ENCODE measurements at regions not wholly inside any gene's neighbourhood (a gene's known extent, or its start where the extent isn't known, plus 50 kb on each side); places are given as distances from the start of the nearest gene placed in this dataset.

DNA sequence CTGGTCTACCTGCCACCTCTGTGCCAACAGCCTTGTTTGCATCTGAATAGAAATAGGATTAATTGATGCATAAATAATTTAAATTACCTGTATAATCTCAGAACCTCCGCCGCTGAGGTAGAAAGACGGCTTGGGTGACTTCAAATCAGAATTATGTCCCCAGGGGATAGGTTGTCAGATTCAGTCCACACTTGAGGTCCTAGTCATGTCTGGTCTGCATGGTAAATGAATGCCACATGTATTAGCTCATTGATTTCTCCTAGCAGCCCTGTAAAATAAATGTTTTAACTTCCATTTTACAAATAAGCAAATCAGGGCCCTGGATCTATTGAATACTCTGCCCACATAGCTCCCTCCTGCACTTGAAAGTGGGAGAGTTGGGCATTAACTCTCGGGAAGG lies 368.0 kb upstream of the WWC1 start:
- ChIA-PET POLR2A (no interaction called here), CTCF (no interaction called here)
- Mint-ChIP-seq H3K4me1 (peaks cover 13% of the 10 kb centered on the region), H3K4me3 (no peak overlapping the region), H3K27me3 (ENCODE audit: low read depth) (no peaks in the 10 kb centered on the region), H3K27ac (no peak overlapping the region), H3K36me3 (peaks cover 9% of the 10 kb centered on the region; the same call in 1 of the 2 replicates), H3K9me3 (peaks cover 30% of the 10 kb centered on the region)
- no peak for ATAC-seq
- DNase-seq (ENCODE audit: low spot score): no peak
- TF ChIP-seq, protein P1, sequence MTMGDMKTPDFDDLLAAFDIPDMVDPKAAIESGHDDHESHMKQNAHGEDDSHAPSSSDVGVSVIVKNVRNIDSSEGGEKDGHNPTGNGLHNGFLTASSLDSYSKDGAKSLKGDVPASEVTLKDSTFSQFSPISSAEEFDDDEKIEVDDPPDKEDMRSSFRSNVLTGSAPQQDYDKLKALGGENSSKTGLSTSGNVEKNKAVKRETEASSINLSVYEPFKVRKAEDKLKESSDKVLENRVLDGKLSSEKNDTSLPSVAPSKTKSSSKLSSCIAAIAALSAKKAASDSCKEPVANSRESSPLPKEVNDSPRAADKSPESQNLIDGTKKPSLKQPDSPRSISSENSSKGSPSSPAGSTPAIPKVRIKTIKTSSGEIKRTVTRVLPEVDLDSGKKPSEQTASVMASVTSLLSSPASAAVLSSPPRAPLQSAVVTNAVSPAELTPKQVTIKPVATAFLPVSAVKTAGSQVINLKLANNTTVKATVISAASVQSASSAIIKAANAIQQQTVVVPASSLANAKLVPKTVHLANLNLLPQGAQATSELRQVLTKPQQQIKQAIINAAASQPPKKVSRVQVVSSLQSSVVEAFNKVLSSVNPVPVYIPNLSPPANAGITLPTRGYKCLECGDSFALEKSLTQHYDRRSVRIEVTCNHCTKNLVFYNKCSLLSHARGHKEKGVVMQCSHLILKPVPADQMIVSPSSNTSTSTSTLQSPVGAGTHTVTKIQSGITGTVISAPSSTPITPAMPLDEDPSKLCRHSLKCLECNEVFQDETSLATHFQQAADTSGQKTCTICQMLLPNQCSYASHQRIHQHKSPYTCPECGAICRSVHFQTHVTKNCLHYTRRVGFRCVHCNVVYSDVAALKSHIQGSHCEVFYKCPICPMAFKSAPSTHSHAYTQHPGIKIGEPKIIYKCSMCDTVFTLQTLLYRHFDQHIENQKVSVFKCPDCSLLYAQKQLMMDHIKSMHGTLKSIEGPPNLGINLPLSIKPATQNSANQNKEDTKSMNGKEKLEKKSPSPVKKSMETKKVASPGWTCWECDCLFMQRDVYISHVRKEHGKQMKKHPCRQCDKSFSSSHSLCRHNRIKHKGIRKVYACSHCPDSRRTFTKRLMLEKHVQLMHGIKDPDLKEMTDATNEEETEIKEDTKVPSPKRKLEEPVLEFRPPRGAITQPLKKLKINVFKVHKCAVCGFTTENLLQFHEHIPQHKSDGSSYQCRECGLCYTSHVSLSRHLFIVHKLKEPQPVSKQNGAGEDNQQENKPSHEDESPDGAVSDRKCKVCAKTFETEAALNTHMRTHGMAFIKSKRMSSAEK (CRISPR knock-in tag; IDR thresholded peaks at IDR 0.05; ENCODE audit: borderline replicate concordance): no peak
- TF ChIP-seq, protein P2, sequence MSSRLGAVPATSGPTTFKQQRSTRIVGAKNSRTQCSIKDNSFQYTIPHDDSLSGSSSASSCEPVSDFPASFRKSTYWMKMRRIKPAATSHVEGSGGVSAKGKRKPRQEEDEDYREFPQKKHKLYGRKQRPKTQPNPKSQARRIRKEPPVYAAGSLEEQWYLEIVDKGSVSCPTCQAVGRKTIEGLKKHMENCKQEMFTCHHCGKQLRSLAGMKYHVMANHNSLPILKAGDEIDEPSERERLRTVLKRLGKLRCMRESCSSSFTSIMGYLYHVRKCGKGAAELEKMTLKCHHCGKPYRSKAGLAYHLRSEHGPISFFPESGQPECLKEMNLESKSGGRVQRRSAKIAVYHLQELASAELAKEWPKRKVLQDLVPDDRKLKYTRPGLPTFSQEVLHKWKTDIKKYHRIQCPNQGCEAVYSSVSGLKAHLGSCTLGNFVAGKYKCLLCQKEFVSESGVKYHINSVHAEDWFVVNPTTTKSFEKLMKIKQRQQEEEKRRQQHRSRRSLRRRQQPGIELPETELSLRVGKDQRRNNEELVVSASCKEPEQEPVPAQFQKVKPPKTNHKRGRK (CRISPR knock-in tag; IDR thresholded peaks at IDR 0.05; ENCODE audit: borderline replicate concordance): no peak

DNA sequence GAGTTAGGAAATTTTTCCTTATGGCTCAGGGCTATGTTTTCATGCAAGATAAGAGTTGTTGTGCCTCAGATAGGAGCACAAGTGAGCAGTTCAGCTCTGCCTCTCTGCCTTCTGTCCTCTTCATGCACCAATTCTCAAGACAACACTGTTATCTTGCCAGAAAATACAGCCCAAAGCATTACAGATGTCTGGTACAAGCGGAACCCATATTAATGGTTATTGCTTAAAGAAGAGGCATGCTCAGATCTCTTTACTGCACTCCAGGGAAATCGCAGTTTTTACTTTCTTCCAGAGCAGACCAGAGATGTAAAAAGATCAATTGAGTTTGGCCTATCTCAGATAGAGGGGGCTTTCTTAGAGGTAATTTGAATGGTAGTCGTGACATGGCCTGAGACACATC lies 361.6 kb upstream of the WWC1 start:
- Mint-ChIP-seq H3K36me3 (peaks cover 9% of the 10 kb centered on the region; the same call in 1 of the 2 replicates), H3K27me3 (ENCODE audit: low read depth) (no peaks in the 10 kb centered on the region), H3K4me3 (no peak overlapping the region), H3K9me3 (peaks cover 21% of the 10 kb centered on the region), H3K4me1 (no peaks in the 10 kb centered on the region), H3K27ac (no peak overlapping the region)
- ChIA-PET POLR2A (no interaction called here), CTCF (no interaction called here)
- DNase-seq (ENCODE audit: low spot score): no peak
- ATAC-seq: no peak
- TF ChIP-seq ZBTB21 (CRISPR knock-in tag; IDR thresholded peaks at IDR 0.05; ENCODE audit: borderline replicate concordance) (no peak), ATF1 (CRISPR knock-in tag; IDR thresholded peaks at IDR 0.05) (no peak)

DNA sequence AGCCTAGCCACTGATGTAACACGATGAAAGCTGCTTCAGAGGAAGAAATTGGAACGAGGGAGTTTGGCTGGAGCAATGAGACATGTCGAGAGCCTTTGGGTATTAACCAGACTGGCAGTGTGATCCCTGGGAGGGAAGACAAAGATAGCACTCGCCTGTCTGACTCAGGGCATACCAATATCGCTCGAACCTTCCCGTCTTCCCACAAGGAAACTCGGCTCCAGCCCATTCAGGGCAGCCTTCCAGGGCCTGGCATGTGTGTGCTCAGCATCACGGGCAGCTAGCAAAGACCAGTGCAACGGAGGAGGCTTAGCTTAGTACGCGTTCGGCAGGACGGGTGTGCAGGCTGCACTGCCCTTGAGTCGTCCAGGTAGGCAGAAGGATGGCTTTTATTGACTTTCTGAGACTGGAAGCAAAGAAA lies 356.9 kb upstream of the WWC1 start:
- Mint-ChIP-seq H3K9me3 (no peaks in the 10 kb centered on the region), H3K36me3 (no peaks in the 10 kb centered on the region), H3K27me3 (ENCODE audit: low read depth) (no peaks in the 10 kb centered on the region), H3K27ac (no peak overlapping the region), H3K4me1 (no peaks in the 10 kb centered on the region), H3K4me3 (no peak overlapping the region)
- no peak for DNase-seq (ENCODE audit: low spot score)
- CTCF ChIA-PET: interaction anchor here (0.9 kb wide), 1 partner anchor 180 kb away, joined by 3 read pairs; no protein-coding TSS in a partner anchor
- no peak for ATAC-seq
- TF ChIP-seq, protein P3, sequence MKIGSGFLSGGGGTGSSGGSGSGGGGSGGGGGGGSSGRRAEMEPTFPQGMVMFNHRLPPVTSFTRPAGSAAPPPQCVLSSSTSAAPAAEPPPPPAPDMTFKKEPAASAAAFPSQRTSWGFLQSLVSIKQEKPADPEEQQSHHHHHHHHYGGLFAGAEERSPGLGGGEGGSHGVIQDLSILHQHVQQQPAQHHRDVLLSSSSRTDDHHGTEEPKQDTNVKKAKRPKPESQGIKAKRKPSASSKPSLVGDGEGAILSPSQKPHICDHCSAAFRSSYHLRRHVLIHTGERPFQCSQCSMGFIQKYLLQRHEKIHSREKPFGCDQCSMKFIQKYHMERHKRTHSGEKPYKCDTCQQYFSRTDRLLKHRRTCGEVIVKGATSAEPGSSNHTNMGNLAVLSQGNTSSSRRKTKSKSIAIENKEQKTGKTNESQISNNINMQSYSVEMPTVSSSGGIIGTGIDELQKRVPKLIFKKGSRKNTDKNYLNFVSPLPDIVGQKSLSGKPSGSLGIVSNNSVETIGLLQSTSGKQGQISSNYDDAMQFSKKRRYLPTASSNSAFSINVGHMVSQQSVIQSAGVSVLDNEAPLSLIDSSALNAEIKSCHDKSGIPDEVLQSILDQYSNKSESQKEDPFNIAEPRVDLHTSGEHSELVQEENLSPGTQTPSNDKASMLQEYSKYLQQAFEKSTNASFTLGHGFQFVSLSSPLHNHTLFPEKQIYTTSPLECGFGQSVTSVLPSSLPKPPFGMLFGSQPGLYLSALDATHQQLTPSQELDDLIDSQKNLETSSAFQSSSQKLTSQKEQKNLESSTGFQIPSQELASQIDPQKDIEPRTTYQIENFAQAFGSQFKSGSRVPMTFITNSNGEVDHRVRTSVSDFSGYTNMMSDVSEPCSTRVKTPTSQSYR (CRISPR knock-in tag; IDR thresholded peaks at IDR 0.05): no peak
- TF ChIP-seq, protein P4, sequence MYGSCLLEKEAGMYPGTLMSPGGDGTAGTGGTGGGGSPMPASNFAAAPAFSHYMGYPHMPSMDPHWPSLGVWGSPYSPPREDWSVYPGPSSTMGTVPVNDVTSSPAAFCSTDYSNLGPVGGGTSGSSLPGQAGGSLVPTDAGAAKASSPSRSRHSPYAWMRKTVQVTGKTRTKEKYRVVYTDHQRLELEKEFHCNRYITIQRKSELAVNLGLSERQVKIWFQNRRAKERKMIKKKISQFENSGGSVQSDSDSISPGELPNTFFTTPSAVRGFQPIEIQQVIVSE (CRISPR knock-in tag; IDR thresholded peaks at IDR 0.05; ENCODE audit: borderline replicate concordance): no peak
- no peak for TF ChIP-seq TEAD4 (CRISPR knock-in tag; IDR thresholded peaks at IDR 0.05)
- TF ChIP-seq, protein P5, sequence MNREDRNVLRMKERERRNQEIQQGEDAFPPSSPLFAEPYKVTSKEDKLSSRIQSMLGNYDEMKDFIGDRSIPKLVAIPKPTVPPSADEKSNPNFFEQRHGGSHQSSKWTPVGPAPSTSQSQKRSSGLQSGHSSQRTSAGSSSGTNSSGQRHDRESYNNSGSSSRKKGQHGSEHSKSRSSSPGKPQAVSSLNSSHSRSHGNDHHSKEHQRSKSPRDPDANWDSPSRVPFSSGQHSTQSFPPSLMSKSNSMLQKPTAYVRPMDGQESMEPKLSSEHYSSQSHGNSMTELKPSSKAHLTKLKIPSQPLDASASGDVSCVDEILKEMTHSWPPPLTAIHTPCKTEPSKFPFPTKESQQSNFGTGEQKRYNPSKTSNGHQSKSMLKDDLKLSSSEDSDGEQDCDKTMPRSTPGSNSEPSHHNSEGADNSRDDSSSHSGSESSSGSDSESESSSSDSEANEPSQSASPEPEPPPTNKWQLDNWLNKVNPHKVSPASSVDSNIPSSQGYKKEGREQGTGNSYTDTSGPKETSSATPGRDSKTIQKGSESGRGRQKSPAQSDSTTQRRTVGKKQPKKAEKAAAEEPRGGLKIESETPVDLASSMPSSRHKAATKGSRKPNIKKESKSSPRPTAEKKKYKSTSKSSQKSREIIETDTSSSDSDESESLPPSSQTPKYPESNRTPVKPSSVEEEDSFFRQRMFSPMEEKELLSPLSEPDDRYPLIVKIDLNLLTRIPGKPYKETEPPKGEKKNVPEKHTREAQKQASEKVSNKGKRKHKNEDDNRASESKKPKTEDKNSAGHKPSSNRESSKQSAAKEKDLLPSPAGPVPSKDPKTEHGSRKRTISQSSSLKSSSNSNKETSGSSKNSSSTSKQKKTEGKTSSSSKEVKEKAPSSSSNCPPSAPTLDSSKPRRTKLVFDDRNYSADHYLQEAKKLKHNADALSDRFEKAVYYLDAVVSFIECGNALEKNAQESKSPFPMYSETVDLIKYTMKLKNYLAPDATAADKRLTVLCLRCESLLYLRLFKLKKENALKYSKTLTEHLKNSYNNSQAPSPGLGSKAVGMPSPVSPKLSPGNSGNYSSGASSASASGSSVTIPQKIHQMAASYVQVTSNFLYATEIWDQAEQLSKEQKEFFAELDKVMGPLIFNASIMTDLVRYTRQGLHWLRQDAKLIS (CRISPR knock-in tag; IDR thresholded peaks at IDR 0.05; ENCODE audit: borderline replicate concordance): no peak
- TF ChIP-seq, protein P6, sequence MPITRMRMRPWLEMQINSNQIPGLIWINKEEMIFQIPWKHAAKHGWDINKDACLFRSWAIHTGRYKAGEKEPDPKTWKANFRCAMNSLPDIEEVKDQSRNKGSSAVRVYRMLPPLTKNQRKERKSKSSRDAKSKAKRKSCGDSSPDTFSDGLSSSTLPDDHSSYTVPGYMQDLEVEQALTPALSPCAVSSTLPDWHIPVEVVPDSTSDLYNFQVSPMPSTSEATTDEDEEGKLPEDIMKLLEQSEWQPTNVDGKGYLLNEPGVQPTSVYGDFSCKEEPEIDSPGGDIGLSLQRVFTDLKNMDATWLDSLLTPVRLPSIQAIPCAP (CRISPR knock-in tag; IDR thresholded peaks at IDR 0.05): no peak
- no peak for TF ChIP-seq ZNF423 (CRISPR knock-in tag; IDR thresholded peaks at IDR 0.05)
- TF ChIP-seq TEAD1 (CRISPR knock-in tag; IDR thresholded peaks at IDR 0.05): no peak
- POLR2A ChIA-PET: no interaction called here
